Nucleus accumbens (tissue), 56 donors: ENCODE measurements at regions not wholly inside any gene's neighbourhood (a gene's known extent, or its start where the extent isn't known, plus 50 kb on each side); places are given as distances from the start of the nearest gene placed in this dataset.
A peak's percentile ranks its signal among the peaks of the same experiment; 100 is the strongest.
"Not testable (repeated sequence)": the region's sequence is repeated elsewhere in the genome, so short reads cannot be mapped to it uniquely, and the experiment has no call there.

Experiments used
- DNase-seq, 56 donors: peaks; one replicate each; lab custom pipeline; 2025; lab: John Stamatoyannopoulos, UW

GRCh38 chr5:17755406-17755805, 121.1 kb downstream of the TAF11L14 start:
- not testable (repeated sequence) for DNase-seq

- DNase-seq = no peak
These were observed 127.1 kb downstream of the TAF11L14 start for GRCh38 chr5:17761326-17761725.

- peak in 1 of 56 donors; percentile 1 for DNase-seq
These were observed 129.0 kb downstream of the TAF11L14 start for GRCh38 chr5:17763301-17763700.

- no peak for DNase-seq
These were observed 131.8 kb downstream of the TAF11L14 start for GRCh38 chr5:17766031-17766430.

- DNase-seq = no peak
These were observed 135.0 kb downstream of the TAF11L14 start for GRCh38 chr5:17769277-17769676.

- DNase-seq = no peak
These were observed 138.0 kb downstream of the TAF11L14 start for GRCh38 chr5:17772232-17772631.

GRCh38 chr5:17785774-17786173, 151.5 kb downstream of the TAF11L14 start:
- DNase-seq = no peak

GRCh38 chr5:17788351-17788750, 154.1 kb downstream of the TAF11L14 start:
- DNase-seq = no peak

- peak in 11 of 56 donors; percentile 4 to 45 (median 12) for DNase-seq
These were observed 159.9 kb downstream of the TAF11L14 start for GRCh38 chr5:17794201-17794600.

- no peak for DNase-seq
These were observed 160.6 kb downstream of the TAF11L14 start for GRCh38 chr5:17794815-17795214.

GRCh38 chr5:17796142-17796541, 161.9 kb downstream of the TAF11L14 start:
- no peak for DNase-seq

- DNase-seq = no peak
These were observed 162.6 kb downstream of the TAF11L14 start for GRCh38 chr5:17796757-17797396.

- no peak for DNase-seq
These were observed 165.3 kb downstream of the TAF11L14 start for GRCh38 chr5:17799521-17799920.

- DNase-seq = no peak
These were observed 167.3 kb downstream of the TAF11L14 start for GRCh38 chr5:17801595-17801994.

GRCh38 chr5:17802256-17802655, 168.0 kb downstream of the TAF11L14 start:
- DNase-seq = no peak

- no peak for DNase-seq
These were observed 169.7 kb downstream of the TAF11L14 start for GRCh38 chr5:17803971-17804370.

- DNase-seq = no peak
These were observed 171.1 kb downstream of the TAF11L14 start for GRCh38 chr5:17805227-17805825.

- DNase-seq = peak in 2 of 56 donors; percentile 6 to 28
These were observed 172.7 kb downstream of the TAF11L14 start for GRCh38 chr5:17806818-17807468.

- DNase-seq = peak in 11 of 56 donors; percentile 3 to 43 (median 19)
These were observed 174.3 kb downstream of the TAF11L14 start for GRCh38 chr5:17808566-17808965.

GRCh38 chr5:17810734-17811133, 176.5 kb downstream of the TAF11L14 start:
- DNase-seq = no peak

GRCh38 chr5:17813214-17813613, 179.0 kb downstream of the TAF11L14 start:
- DNase-seq = no peak

- DNase-seq = no peak
These were observed 182.2 kb downstream of the TAF11L14 start for GRCh38 chr5:17816505-17816904.
